Chondrocyte (in vitro differentiated cells): ENCODE measurements at regions not wholly inside any gene's neighbourhood (a gene's known extent, or its start where the extent isn't known, plus 50 kb on each side); places are given as distances from the start of the nearest gene placed in this dataset.

ENCODE experiments used
- DNase-seq: peaks from one replicate; pipeline ENCODE4 v3.0.0; 2021; ENCODE audit warnings: mixed read lengths, low spot score
- H3K27ac Mint-ChIP-seq: one replicate; pipeline ENCODE4 v1.8.0; 2021; ENCODE audit warnings: mild to moderate bottlenecking, moderate library complexity, mixed read lengths; ENCODE audit not compliant: unreplicated experiment
- H3K27me3 Mint-ChIP-seq: 2 replicates; pipeline ENCODE4 v1.8.0; 2021; ENCODE audit warnings: low read depth, mixed read lengths
- H3K36me3 Mint-ChIP-seq: 2 replicates; pipeline ENCODE4 v1.8.0; 2021; ENCODE audit warnings: low read depth, mixed read lengths
- H3K4me1 Mint-ChIP-seq: 2 replicates; pipeline ENCODE4 v1.8.0; 2021; ENCODE audit warnings: low read depth, mild to moderate bottlenecking, mixed read lengths
- H3K4me3 Mint-ChIP-seq: one replicate; pipeline ENCODE4 v1.8.0; 2021; ENCODE audit warnings: mild to moderate bottlenecking, moderate library complexity, mixed read lengths; ENCODE audit not compliant: unreplicated experiment
- H3K9me3 Mint-ChIP-seq: 2 replicates; pipeline ENCODE4 v1.8.0; 2021; ENCODE audit warnings: low read depth, mixed read lengths
- TF ChIP-seq, protein P1 (sequence below): fragments of 200-600 bp; sonication (generic); IDR thresholded peaks from 2 replicates; pipeline ENCODE4 v1.5.0; 2021; ENCODE audit warnings: antibody characterized with exemption, mild to moderate bottlenecking, moderate library complexity

GRCh38 chr2:176769021-176769420 is 443.6 kb upstream of the HNRNPA3 start:
- H3K4me3 Mint-ChIP-seq: no peak overlapping the region
- no peaks in the 10 kb centered on the region for H3K4me1 Mint-ChIP-seq
- H3K27me3 Mint-ChIP-seq: peaks cover 6% of the 10 kb centered on the region
- no peak for DNase-seq
- H3K9me3 Mint-ChIP-seq: peaks cover 17% of the 10 kb centered on the region
- H3K36me3 Mint-ChIP-seq: no peaks in the 10 kb centered on the region
- TF ChIP-seq, protein P1, sequence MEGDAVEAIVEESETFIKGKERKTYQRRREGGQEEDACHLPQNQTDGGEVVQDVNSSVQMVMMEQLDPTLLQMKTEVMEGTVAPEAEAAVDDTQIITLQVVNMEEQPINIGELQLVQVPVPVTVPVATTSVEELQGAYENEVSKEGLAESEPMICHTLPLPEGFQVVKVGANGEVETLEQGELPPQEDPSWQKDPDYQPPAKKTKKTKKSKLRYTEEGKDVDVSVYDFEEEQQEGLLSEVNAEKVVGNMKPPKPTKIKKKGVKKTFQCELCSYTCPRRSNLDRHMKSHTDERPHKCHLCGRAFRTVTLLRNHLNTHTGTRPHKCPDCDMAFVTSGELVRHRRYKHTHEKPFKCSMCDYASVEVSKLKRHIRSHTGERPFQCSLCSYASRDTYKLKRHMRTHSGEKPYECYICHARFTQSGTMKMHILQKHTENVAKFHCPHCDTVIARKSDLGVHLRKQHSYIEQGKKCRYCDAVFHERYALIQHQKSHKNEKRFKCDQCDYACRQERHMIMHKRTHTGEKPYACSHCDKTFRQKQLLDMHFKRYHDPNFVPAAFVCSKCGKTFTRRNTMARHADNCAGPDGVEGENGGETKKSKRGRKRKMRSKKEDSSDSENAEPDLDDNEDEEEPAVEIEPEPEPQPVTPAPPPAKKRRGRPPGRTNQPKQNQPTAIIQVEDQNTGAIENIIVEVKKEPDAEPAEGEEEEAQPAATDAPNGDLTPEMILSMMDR: no peak
- H3K27ac Mint-ChIP-seq: no peak overlapping the region

- H3K9me3 Mint-ChIP-seq: peaks cover 18% of the 10 kb centered on the region
- TF ChIP-seq, protein P1: no peak
- no peaks in the 10 kb centered on the region for H3K36me3 Mint-ChIP-seq
- no peak overlapping the region for H3K4me3 Mint-ChIP-seq
- no peak overlapping the region for H3K27ac Mint-ChIP-seq
- DNase-seq: no peak
- no peaks in the 10 kb centered on the region for H3K4me1 Mint-ChIP-seq
- no peaks in the 10 kb centered on the region for H3K27me3 Mint-ChIP-seq
Measured at GRCh38 chr2:176769499-176770370, 442.9 kb upstream of the HNRNPA3 start.

DNA sequence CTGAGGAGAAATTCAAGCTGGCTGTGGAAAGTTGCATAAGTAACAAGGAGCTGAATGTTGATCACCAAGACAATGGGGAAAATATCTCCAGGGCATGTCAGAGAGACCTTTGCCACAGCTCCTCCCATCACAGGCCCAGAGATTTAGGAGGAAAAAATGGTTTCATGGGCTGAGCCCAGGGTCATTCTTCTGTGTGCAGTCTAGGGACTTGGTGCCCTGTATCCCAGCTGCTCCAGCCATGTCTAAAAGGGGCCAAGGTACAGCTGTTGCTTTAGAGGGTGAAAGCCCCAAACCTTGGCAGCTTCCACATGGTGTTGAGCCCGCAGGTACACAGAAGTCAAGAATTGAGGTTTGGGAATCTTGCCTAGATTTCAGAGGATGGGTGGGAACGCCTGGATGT is 439.8 kb upstream of the HNRNPA3 start:
- no peak for DNase-seq
- H3K4me3 Mint-ChIP-seq: no peak overlapping the region
- peaks cover 18% of the 10 kb centered on the region for H3K9me3 Mint-ChIP-seq
- no peaks in the 10 kb centered on the region for H3K36me3 Mint-ChIP-seq
- H3K27me3 Mint-ChIP-seq: no peaks in the 10 kb centered on the region
- no peaks in the 10 kb centered on the region for H3K4me1 Mint-ChIP-seq
- H3K27ac Mint-ChIP-seq: no peak overlapping the region
- TF ChIP-seq, protein P1: no peak

DNA sequence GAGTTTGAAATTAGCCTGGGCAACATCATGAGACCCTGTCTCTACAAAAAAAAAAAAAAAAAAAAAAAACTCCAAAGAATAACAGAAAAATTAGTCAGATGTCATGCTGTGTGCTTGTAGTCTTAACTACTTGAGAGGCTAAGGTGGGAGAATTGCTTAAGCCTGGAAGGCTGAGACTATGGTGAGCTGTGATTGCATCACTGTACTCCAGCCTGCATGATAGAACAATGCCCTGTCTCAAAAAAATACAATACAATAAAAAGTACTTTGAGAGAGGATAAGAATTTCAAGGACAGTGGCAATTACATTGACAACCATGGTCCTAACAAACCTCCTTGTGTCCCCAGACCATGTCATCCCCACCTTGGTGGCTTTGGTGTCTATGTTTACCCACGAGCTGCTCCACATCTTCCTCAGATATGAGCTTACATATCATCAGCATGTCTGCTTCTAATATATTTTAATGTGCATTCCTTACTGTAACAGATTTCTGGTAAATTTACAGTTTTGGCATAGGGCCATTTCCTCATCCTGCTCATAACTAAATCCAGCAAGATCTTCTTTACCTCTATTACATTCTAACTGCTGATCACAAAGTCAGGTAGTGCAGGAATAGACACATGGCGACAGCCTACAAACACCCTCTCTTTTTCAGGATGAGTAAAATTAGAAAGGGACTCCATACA is 437.7 kb upstream of the HNRNPA3 start:
- H3K4me1 Mint-ChIP-seq: no peaks in the 10 kb centered on the region
- no peak overlapping the region for H3K4me3 Mint-ChIP-seq
- no peak for DNase-seq
- H3K9me3 Mint-ChIP-seq: peaks cover 18% of the 10 kb centered on the region
- TF ChIP-seq, protein P1: no peak
- no peak overlapping the region for H3K27ac Mint-ChIP-seq
- peaks cover 2% of the 10 kb centered on the region for H3K27me3 Mint-ChIP-seq
- H3K36me3 Mint-ChIP-seq: no peaks in the 10 kb centered on the region

GRCh38 chr2:176777262-176777661 is 435.3 kb upstream of the HNRNPA3 start:
- no peak overlapping the region for H3K4me3 Mint-ChIP-seq
- no peak overlapping the region for H3K27ac Mint-ChIP-seq
- H3K27me3 Mint-ChIP-seq: peaks cover 2% of the 10 kb centered on the region
- H3K36me3 Mint-ChIP-seq: no peaks in the 10 kb centered on the region
- H3K4me1 Mint-ChIP-seq: no peaks in the 10 kb centered on the region
- DNase-seq: no peak
- TF ChIP-seq, protein P1: no peak
- H3K9me3 Mint-ChIP-seq: peaks cover 19% of the 10 kb centered on the region
